GM18511 (cell line): ENCODE measurements at regions not wholly inside any gene's neighbourhood (a gene's known extent, or its start where the extent isn't known, plus 50 kb on each side); places are given as distances from the start of the nearest gene placed in this dataset.
"Not testable (repeated sequence)": the region's sequence is repeated elsewhere in the genome, so short reads cannot be mapped to it uniquely, and the experiment has no call there.

Experiments used
- ATAC-seq: cut with Tn5 transposase; IDR thresholded peaks from one replicate; pipeline ENCODE4 v1.9.1; 2021; ENCODE audit warnings: mild to moderate bottlenecking, moderate library complexity; ENCODE audit not compliant: unreplicated experiment

GRCh38 chr11:116028506-116028905 is 524.3 kb upstream of the CADM1 start:
- ATAC-seq: not testable (repeated sequence)

GRCh38 chr11:115999437-115999836 is 495.2 kb upstream of the CADM1 start:
- ATAC-seq: no peak

GRCh38 chr11:115996808-115997188 is 492.6 kb upstream of the CADM1 start:
- ATAC-seq: peak; percentile 32

- peak; percentile 99 for ATAC-seq
Observed at GRCh38 chr11:115996125-115996807, 492.1 kb upstream of the CADM1 start.

GRCh38 chr11:115993590-115993989 is 489.4 kb upstream of the CADM1 start:
- no peak for ATAC-seq

GRCh38 chr11:115990004-115990447 is 485.8 kb upstream of the CADM1 start:
- peak; percentile 84 for ATAC-seq

GRCh38 chr11:115985896-115986295 is 481.7 kb upstream of the CADM1 start:
- no peak for ATAC-seq

- no peak for ATAC-seq
Observed at GRCh38 chr11:115984228-115984627, 480.0 kb upstream of the CADM1 start.

GRCh38 chr11:115982666-115983065 is 478.5 kb upstream of the CADM1 start:
- ATAC-seq: no peak

GRCh38 chr11:115981814-115982471 is 477.7 kb upstream of the CADM1 start:
- no peak for ATAC-seq

GRCh38 chr11:115981104-115981481 is 476.9 kb upstream of the CADM1 start:
- ATAC-seq: no peak

- ATAC-seq: no peak
Observed at GRCh38 chr11:115980337-115981103, 476.3 kb upstream of the CADM1 start.

- no peak for ATAC-seq
Observed at GRCh38 chr11:115974703-115975102, 470.5 kb upstream of the CADM1 start.

- not testable (repeated sequence) for ATAC-seq
Observed at GRCh38 chr11:115967203-115967602, 463.0 kb upstream of the CADM1 start.

GRCh38 chr11:115965767-115966504 is 461.7 kb upstream of the CADM1 start:
- no peak for ATAC-seq

GRCh38 chr11:115964091-115964490 is 459.9 kb upstream of the CADM1 start:
- no peak for ATAC-seq

GRCh38 chr11:115963156-115963555 is 458.9 kb upstream of the CADM1 start:
- ATAC-seq: no peak

GRCh38 chr11:115961159-115962003 is 457.2 kb upstream of the CADM1 start:
- no peak for ATAC-seq

- ATAC-seq: no peak
Observed at GRCh38 chr11:115959081-115959486, 454.9 kb upstream of the CADM1 start.
